Epidermal melanocyte (primary cell): ENCODE measurements at regions not wholly inside any gene's neighbourhood (a gene's known extent, or its start where the extent isn't known, plus 50 kb on each side); places are given as distances from the start of the nearest gene placed in this dataset.

Source experiments
- DNase-seq: peaks from one replicate; pipeline ENCODE4 v3.0.0; 2011; ENCODE audit warnings: low spot score; ENCODE audit not compliant: insufficient read length

GRCh38 chr7:113483657-113484056 is 365.3 kb upstream of the SMIM30 start:
- DNase-seq, result no peak

- no peak for DNase-seq
Measured at GRCh38 chr7:113480537-113480936, 362.2 kb upstream of the SMIM30 start.

GRCh38 chr7:113464096-113464855 is 345.9 kb upstream of the SMIM30 start:
- no peak for DNase-seq

GRCh38 chr7:113460067-113460466 is 341.7 kb upstream of the SMIM30 start:
- DNase-seq, result no peak

- no peak for DNase-seq
Measured at GRCh38 chr7:113456533-113456932, 338.2 kb upstream of the SMIM30 start.

- DNase-seq, result no peak
Measured at GRCh38 chr7:113454597-113455169, 336.3 kb upstream of the SMIM30 start.

- DNase-seq, result no peak
Measured at GRCh38 chr7:113452245-113452644, 333.9 kb upstream of the SMIM30 start.

- no peak for DNase-seq
Measured at GRCh38 chr7:113446791-113447190, 328.4 kb upstream of the SMIM30 start.

GRCh38 chr7:113446391-113446790 is 328.0 kb upstream of the SMIM30 start:
- DNase-seq, result no peak

GRCh38 chr7:113444261-113444660 is 325.9 kb upstream of the SMIM30 start:
- no peak for DNase-seq

GRCh38 chr7:113440173-113440572 is 321.8 kb upstream of the SMIM30 start:
- no peak for DNase-seq

GRCh38 chr7:113431406-113431805 is 313.1 kb upstream of the SMIM30 start:
- no peak for DNase-seq

- no peak for DNase-seq
Measured at GRCh38 chr7:113424185-113424817, 305.9 kb upstream of the SMIM30 start.

GRCh38 chr7:113421696-113422330 is 303.5 kb upstream of the SMIM30 start:
- peak; percentile 39 for DNase-seq

GRCh38 chr7:113414401-113415035 is 296.2 kb upstream of the SMIM30 start:
- DNase-seq, result no peak

GRCh38 chr7:113412410-113412809 is 294.1 kb upstream of the SMIM30 start:
- no peak for DNase-seq

- DNase-seq, result no peak
Measured at GRCh38 chr7:113410796-113411195, 292.4 kb upstream of the SMIM30 start.

- DNase-seq, result no peak
Measured at GRCh38 chr7:113408999-113409398, 290.6 kb upstream of the SMIM30 start.

GRCh38 chr7:113405296-113406056 is 287.1 kb upstream of the SMIM30 start:
- no peak for DNase-seq

- peak; percentile 35 for DNase-seq
Measured at GRCh38 chr7:113404245-113404644, 285.9 kb upstream of the SMIM30 start.

- no peak for DNase-seq
Measured at GRCh38 chr7:113402482-113402881, 284.1 kb upstream of the SMIM30 start.
